Stimulated activated CD4-positive, alpha-beta T cell treated with anti-CD3 and anti-CD28 coated beads, Interleukin-1b, Interleukin-23, amount 100 ng/mL, for 4 hours (primary cell): ENCODE measurements at regions not wholly inside any gene's neighbourhood (a gene's known extent, or its start where the extent isn't known, plus 50 kb on each side); places are given as distances from the start of the nearest gene placed in this dataset.

Experiments
- DNase-seq, 2 donors: peaks; one replicate each; pipeline ENCODE4 v3.0.0-alpha.2; 2020; ENCODE audit warnings: low read depth in 2 of 2

DNA sequence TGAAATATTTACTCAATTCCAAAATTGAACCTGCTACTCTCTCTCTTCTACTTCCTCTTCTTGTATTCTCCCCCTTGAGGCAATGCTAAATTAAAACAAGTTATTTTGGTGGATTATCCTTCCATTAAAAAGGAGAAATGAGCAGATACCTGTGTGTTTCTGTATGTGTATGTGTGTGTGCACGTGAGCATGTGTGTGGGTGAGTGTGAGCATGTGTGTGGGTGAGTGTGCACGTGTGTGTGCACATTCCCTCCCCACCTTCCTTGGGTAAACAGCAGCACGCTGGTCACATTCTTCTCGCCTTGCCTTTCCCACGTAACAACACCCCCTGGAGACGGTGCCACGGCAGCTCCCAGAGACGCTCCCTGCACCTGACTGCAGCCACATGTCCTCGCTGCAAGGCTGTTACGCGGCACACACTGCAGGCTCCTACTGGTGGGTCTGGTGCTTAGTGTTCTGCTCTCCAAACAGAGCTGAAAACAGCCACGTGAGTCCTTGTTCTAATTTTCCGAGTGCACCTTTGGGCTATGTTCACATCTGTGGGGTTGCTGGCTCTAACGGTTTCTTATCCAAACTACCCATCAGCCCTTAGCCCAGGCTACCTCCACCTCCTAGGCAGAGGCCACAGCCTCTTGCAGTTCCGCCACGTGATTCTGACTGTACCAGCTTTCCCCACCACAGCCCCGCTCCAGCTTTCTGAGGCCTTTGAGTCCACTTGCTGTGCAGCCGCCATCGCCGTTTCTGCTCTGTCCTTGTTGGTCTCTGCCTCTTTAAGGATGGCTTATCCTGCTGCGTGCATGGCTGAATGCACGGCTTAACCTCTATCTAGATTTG is 123.4 kb downstream of the CTTN start:
- DNase-seq = no peak

DNA sequence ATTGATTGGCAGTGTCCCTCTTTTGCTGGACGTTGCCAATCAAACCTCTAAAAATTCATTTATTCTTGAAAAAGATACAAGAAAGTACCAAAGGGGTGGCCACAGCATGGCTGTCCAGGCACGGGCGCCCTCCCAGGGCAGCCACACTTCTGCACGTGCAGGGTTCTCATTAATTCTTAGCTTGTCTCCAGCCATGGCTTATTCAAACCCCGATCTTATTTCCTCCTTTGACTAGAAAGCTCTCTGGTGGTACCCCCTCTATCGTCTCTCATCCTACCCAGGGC is 123.9 kb downstream of the CTTN start:
- no peak for DNase-seq

DNA sequence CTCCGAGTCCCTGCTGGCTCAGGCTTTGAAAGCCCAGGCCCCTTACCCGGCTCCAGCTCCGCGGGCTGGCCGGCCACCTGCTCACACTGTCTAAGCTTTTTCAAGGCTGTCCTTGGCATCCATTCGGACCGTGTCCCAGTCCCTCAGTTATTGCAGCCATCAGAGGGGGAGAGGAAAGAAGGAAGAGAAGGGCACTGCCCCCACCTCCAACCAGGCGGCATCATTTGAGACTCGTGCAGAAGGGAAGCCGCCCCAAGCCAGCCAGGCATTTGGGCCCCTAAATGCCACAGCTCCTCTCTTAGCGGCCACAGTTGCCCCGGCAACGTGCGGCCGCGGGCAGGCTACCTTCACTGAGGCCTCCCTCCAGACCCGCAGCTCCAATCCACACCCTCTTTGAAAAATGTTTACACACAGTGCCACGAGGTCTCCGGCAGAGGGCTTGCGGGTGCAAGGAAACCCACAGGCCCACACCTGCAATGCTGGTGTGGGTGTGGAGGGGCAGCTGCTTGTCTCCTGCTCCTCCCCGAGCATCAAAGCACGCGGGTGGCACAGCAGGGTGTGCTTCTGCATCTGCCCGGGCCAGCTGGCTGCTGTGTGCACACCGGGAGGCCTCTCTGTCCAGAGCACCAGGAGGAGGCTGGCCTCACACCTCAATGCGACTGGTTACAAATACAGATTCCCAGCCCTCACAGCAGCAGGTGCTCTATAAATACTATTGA is 124.4 kb downstream of the CTTN start:
- DNase-seq = no peak

DNA sequence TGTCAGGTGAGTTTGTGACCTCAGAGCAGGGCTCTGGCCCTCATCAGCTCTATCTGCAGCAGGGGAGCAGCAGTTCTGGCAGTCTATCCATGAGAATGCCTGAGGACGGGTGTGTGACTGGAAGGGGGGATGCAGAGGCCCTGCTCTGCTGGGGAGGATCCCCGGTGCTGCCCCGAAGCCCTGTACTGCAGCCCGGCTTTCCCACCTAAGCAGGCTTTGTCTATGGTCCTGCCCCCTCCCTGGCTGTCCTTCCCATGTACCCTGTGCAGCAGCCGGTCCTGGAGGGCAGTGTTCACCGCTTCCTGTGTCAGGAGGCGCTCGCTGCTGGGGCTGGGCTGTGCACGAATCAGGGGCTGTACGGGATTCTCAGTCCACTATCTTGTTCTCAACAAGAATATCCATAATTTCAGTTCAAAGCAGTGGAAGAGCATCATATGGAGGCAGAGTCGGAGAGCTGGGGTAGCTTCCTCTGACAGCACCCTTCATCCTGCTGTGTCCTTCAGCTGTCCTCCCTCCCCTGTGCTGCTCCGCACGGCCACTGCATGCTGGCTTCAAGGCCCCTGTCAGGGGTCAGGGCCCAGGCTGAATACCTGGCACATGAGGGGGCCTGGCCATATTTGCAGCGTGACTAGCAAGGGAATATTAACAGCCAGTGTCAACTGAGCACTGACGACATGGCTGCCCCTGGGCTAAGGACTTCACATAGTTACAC is 125.2 kb downstream of the CTTN start:
- no peak for DNase-seq

DNA sequence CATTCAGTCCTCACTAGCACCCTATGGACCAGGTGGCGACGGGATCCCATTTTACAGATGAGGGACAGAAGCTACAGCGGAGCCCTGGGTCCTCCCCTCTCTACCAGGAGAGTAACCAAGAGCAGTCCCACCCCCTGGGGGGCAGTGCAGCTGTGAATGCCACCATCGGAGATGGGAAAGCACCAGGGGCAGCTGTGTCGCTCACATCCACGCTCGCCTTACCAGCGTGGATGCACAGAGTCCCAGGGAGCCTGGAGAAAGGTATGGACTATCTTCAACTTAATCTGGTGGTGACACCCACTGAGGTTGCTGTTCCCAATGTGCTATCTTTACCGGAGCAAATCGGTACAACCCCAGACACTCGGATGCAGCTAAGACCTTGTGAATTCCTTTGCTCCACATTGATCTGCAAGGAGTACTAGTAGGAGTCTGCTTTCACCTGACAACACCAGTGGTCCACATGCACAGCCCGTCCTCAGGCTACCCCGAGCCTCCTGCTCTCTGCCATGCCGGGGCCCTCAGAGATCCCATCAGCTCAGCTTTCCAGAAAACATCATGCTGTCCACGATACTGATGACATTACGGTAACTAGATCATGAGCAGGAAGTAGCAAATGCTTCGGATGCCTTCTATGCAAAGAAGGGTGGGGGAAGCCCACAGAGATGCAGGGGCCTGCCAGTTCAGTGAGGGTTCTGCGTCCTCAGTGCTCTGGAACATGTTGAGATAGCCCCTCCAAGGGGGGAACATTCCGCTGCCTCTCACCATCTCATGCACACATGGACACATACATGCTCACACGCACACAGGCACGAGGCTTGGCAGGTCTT is 126.0 kb downstream of the CTTN start:
- no peak for DNase-seq

DNA sequence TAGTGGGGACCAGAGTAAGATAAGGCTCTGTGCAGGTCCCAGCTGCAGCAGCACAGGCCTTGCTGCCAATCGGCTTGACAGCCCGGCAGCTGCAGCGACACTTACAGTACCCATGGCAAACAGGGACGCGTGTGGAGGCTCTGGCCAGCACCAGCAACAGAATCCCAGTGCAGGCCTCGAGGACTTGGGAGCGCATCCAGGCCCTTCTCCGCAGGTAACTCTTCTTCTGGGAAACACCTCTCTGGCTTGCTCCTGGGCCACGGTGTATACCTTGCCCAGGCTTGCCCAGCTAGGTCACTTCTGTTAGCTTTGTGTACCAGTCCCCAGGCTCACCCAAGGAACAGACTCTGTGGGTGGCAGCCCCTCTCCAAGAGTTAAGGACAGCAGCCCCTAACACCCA is 126.7 kb downstream of the CTTN start:
- no peak for DNase-seq

DNA sequence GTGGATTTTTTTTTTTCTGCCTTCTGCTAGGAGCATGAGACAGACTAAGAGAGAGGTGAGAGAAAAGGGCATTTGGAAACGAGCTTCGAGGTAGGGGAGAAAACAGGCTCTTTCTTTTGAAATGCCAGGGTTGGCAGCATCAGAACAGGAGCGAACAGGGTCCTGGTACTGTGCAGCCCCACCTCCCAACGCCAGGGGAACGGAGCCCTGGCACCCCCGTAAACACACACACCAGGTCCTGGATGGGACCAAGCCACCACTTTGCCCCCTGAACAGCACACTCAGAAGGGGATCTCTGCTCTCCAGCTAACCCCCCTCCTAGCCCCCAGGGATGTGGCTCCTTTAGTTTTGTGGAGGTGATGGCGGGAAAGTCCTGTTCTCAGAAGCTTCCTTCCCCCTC is 127.1 kb downstream of the CTTN start:
- no peak for DNase-seq

DNA sequence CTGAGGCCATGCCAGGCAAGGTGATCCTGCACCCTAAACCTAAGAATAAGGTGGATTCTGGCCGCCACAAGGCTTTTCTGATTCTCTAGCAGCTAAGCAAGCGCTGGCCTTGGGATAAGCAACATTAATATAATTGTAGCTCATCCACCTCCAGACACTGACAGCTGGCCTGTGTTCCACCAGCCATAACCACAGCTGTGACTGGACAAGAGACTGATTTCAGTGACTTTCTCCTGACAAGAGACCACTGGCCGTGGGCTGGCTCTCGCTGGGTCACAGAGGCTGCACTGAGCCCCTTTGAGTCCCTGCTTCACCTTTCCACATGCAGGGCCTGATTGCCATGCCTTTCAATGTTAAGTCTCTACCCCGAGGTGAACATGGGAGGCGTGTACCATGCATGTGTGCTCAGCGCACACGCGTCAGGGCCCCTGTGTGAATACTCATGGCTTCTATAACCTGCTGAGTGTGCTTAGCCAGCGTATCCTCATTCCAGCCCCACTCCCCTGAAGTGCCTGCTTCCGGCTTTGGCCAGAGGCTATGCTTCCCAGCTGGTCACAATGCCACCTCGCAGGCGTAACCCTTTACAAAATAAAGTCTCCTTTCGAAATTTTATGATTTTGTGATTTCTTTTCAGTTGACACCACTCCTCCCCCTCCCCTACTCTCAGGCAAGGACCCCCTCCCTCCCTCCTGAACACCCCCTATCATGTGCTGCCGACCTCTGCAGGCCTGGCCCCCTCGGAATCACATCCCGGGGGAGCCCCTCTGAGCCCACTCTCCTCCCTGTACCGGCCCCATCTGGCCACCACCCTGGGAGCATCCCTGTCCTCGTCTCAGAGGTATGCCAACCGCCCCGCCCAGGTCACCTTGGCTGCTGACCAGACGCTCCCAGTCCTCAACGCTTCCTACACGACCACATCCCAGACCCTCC is 128.1 kb downstream of the CTTN start:
- no peak for DNase-seq

DNA sequence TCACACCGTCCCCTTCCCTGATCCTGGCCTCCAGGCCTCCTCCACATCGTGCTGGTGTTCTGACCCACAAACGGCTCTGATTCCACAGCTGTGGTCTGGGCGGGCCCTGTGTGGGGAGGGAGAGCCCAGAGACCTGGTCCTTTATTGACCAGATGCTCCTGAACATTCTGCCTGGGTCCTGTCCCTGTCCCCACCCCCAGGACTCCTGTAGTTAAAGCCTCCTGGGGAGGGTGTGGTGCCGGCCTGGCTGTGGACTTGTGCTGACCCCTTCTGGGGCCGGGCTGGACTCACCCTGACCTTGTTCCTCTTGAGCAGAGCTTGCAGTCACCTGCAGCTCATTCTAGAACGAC is 128.7 kb downstream of the CTTN start:
- DNase-seq = no peak

DNA sequence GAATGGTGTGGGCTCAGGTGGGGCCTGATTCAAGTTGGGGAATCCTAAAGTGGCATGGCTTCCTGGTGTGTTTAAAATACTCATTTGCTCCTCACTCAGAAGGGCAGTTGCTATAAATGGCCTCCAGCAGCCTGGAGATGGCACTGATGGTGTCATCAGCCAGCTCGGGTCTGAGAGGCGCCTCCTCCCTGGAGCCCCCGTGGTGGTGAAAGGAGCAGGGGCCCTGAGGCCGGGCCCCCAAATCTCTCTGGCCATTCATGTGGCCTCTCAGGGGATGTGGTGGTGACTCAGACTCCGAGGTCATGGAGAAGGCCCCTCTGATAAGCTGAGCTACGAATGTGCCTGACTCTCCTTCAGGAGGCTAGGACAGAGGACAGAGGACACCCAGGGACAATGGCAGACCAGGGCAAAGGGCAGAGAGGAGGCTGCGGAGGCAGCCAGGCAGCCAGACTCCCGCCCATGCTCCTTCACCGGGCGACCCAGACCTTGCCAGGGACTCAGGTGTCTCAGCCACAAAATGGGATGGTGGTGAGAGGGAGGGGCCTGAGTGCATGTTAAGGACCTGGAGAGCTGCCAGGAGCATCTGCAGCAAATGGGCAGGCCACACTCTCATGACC is 129.2 kb downstream of the CTTN start:
- DNase-seq = no peak

DNA sequence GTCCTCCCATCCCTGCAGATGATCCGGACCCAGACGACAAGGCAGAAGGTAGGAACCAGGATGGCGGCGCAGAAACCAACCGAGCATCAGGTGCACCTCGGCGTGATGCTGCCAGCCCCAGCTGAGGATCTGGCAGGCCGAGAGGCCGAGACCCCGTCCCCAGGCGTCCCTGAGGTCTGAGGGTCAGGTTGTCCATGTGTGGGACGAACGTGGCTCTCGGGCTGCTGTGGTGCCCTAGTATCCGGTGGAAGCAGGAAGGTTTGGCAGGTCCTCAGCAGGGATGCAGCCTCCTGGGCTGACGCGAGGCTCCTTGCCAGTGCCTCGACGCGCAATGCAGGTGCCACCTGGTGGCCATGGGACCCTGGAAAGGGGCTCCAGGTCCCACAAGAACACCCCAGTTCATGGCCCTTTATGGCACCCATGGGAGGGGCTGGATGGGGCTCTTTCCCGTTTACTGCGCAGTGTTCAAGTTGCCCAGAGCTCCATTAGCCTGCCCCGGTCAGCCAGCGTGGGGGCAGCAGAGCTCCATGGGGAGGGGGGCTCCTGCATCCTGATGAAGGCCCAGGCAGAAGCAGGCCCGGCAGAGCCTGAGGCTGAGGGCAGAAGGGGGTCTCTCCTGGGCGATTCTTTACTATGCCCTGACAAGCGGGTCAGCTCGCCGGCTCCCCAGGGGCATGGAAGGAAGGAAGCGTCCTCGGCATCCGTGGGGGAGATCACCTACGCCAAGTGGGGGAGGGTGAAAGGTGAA is 129.9 kb downstream of the CTTN start:
- DNase-seq = no peak

DNA sequence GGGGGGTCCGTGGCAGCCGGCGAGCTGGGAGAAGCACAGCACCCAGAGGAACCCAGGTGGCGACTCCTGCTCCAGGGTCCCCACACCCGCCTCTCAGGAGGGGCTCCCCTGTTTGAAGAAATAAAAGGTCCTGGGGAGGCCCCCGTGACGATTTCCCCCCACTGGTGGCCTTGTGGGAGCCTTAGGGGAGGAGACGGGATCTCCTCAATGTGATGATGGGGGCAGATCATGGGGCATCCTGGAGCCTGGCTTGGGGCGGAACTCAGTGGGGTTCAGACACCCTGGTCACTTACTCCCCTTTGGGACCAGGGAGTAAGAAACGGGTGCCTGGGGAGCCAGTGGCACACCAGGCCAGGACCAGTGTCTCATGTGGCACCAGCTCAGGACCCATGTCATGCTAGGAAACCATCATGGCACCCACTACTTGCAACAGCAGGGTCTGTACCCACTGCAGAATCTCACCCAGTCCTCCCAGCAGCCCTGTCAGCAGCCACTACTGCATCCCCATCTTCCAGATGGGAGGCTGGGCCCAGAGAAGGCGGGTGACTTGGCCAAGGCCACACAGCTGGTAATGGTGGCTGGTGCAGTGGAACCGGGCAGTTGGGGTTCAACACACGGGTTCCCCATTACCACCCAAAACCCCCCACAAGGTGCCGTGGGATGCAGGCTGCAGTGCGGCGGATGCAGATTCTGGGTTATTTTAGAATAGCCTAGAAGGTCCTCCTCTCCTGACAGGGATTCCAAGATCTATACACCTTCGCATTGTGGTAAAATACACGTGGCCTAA is 130.7 kb downstream of the CTTN start:
- no peak for DNase-seq

DNA sequence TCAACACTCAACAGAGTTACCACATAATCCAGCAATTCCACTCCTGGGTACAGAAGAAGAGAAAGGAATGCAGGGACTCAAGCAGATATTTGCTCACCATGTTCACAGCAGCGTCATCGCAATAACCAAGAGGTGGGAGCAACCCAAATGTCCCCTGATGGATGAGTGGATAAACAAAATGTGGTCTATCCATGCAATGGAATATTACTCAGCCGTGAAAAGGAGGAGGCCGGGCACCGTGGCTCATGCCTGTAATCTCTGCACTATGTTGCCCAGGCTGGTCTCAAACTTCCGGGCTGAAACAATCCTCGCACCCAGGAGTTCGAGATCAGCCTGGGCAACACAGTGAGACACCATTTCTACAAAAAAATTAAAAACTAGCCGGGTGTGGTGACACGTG is 131.7 kb downstream of the CTTN start:
- DNase-seq = no peak

DNA sequence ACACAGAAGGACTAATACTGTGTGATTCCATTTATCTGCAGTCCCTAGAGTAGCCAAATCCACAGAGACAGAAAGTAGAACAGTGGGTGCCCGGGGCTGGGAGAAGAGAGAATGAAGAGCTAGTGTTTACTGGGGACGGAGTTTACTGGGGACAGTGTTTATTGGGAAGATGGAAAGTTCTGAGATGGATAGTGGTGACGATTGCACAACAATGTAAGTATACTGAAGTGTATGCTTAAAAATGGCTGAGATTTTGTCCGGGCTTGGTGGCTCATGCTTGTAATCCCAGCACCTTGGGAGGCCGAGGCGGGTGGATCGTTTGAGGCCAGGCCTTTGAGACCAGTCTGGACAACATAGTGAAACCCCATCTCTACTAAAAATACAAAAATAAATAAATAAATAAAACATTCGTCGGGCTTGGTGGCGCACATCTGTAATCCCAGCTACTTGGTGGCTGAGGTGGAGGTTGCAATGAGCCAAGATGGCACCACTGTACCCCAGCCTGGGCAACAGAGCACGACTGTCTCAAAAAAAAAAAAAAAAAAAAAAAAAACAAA is 132.4 kb downstream of the CTTN start:
- no peak for DNase-seq

DNA sequence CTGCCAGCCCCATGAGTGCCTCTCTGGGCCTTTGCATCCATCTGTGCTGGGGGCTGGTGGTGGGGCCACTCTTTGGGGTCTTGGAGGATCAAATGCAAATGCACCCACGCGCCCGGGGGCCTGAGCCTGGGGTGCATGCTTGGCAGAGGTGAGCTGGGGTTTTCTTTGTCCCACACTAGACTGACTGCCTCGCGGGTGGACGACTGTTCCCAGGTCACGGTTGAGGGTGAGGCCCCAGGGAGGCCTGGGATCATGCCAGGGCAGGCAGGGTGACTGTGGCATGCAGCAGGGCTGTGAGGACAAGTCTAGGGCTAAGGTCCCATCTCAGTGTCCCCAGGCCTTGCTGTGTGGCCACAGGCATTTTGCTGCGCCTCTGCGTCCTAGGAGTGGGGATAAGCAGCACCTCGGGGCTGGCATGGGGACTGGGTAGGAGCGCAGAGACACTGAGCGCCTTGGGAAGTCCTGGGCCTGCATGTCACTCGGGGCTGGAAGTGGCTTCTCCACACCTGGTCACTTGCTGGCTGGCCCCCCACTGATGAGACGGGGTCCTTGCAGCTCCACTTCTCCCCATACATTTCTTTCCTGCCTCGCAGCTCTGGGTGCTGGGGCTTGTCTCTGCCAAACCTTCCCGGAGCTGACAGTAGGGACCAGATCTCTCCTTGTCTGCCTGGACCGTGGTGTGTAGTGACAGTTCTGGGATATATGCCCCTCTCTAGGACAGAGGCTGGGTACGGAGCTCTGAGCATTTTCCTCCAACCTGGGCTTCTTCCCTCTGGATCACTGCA is 133.1 kb downstream of the CTTN start:
- DNase-seq = no peak

DNA sequence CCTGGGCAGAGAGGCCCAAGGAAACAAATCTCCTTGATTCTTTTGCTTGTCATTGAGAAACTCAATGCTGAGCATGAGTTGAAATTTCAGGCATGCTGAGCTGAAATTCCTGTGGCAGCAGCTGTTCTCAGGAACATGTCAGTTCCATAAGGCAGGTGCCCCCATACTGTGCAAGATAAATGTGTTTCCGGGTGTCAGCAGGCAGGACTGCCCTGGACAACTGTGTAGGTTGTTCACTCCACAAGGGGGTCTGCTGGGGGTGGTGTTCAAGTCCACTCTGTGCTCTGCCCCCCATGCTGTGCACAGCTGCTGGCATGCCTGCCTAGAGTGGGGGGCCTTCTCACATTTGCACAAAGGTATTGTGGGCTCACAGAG is 133.7 kb downstream of the CTTN start:
- DNase-seq = no peak

DNA sequence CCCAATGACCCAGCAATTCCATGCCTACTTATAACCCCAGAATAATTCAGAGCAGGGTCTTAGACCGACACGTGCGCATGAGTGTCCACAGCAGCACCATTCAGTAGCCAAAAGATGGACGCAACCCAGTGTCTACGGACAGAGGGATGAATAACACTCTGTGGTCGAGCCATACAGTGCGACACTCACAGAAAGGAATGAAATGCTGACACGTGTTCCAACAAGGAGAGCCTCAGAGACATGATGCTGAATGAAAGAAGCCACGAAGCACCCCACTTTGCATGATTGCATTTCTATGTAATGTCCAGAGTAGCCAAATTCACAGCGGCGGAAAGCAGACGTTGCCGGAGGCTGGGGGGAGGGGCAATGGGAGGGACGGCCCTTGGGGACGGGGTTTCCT is 134.4 kb downstream of the CTTN start:
- no peak for DNase-seq
